ENCODE measurements at regions not wholly inside any gene's neighbourhood (a gene's known extent, or its start where the extent isn't known, plus 50 kb on each side); places are given as distances from the start of the nearest gene placed in this dataset.

- Histone ChIP-seq H3K27ac (peak overlapping the region; percentile 70 to 82 (median 80)), H3K9me3 (no peaks in the 10 kb centered on the region), H3K4me1 (no peaks in the 10 kb centered on the region), H3K27me3 (no peaks in the 10 kb centered on the region), H3K36me3 (no peaks in the 10 kb centered on the region), H3K4me3 (peak overlapping the region; percentile 38 to 62 (median 54))
- peak; percentile 79 to 94 for ATAC-seq (ENCODE audit: low FRiP score in 2 of 2)
- peak; percentile 46 to 91 for DNase-seq
- TF ChIP-seq POLR2A (IDR thresholded peaks at IDR 0.05): peak in 1 of 4 donors; percentile 31
- no peak for TF ChIP-seq POLR2AphosphoS5 (IDR thresholded peaks at IDR 0.05)
- TF ChIP-seq EP300 (IDR thresholded peaks at IDR 0.05): no peak
- TF ChIP-seq, protein P1, sequence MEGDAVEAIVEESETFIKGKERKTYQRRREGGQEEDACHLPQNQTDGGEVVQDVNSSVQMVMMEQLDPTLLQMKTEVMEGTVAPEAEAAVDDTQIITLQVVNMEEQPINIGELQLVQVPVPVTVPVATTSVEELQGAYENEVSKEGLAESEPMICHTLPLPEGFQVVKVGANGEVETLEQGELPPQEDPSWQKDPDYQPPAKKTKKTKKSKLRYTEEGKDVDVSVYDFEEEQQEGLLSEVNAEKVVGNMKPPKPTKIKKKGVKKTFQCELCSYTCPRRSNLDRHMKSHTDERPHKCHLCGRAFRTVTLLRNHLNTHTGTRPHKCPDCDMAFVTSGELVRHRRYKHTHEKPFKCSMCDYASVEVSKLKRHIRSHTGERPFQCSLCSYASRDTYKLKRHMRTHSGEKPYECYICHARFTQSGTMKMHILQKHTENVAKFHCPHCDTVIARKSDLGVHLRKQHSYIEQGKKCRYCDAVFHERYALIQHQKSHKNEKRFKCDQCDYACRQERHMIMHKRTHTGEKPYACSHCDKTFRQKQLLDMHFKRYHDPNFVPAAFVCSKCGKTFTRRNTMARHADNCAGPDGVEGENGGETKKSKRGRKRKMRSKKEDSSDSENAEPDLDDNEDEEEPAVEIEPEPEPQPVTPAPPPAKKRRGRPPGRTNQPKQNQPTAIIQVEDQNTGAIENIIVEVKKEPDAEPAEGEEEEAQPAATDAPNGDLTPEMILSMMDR (IDR thresholded peaks at IDR 0.05): peak in 2 of 6 experiments; percentile 8 to 13
- 16 to 28% methylated on average over 29 to 58 of the region's 66 CpGs for WGBS, 2 donors
Measured at GRCh38 chr3:27632431-27633223, 89.5 kb downstream of the EOMES start.

- Histone ChIP-seq H3K4me1 (no peaks in the 10 kb centered on the region), H3K9me3 (no peaks in the 10 kb centered on the region), H3K36me3 (no peaks in the 10 kb centered on the region), H3K27ac (no peak overlapping the region), H3K4me3 (no peak overlapping the region), H3K27me3 (no peaks in the 10 kb centered on the region)
- ATAC-seq (ENCODE audit: low FRiP score in 2 of 2) (no peak), DNase-seq (no peak)
- 80 to 91% methylated on average over 4 of the region's 4 CpGs for WGBS, 2 donors
- TF ChIP-seq, protein P1 (IDR thresholded peaks at IDR 0.05): no peak
- TF ChIP-seq POLR2A (IDR thresholded peaks at IDR 0.05) (no peak), EP300 (IDR thresholded peaks at IDR 0.05) (no peak), POLR2AphosphoS5 (IDR thresholded peaks at IDR 0.05) (no peak)
Measured at GRCh38 chr3:27630885-27631284, 91.2 kb downstream of the EOMES start.

DNA sequence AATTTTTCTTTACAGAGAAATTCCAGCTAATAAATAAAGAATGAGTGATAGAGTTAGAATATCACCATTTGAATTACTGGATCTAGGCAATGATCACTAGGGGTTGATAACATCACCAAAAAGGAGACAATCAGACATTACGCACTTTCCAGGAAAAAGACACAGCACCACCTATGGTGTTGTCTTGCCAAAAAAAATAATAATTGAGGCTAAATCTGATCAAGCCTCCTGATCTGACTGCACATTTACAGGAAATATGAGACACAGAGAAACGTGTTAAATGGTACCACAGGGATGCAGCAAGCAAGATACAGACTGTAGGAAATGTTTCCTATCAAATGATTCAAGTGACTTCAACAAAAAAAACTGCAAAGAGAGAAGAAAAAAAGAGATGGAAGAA, 92.8 kb downstream of the EOMES start:
- no peak for DNase-seq
- no peak for ATAC-seq (ENCODE audit: low FRiP score in 2 of 2)
- H3K27me3 ChIP-seq: no peaks in the 10 kb centered on the region
- TF ChIP-seq POLR2AphosphoS5 (IDR thresholded peaks at IDR 0.05) (no peak), POLR2A (IDR thresholded peaks at IDR 0.05) (no peak), EP300 (IDR thresholded peaks at IDR 0.05) (no peak)
- TF ChIP-seq, protein P1 (IDR thresholded peaks at IDR 0.05): no peak
- H3K9me3 ChIP-seq: no peaks in the 10 kb centered on the region
- H3K4me3 ChIP-seq: no peak overlapping the region
- peaks cover 0 to 2% (median 0%) of the 10 kb centered on the region in 4 donors for H3K4me1 ChIP-seq
- H3K36me3 ChIP-seq: no peaks in the 10 kb centered on the region
- WGBS, 2 donors: 56 to 61% methylated on average over 2 of the region's 2 CpGs
- no peak overlapping the region for H3K27ac ChIP-seq

DNA sequence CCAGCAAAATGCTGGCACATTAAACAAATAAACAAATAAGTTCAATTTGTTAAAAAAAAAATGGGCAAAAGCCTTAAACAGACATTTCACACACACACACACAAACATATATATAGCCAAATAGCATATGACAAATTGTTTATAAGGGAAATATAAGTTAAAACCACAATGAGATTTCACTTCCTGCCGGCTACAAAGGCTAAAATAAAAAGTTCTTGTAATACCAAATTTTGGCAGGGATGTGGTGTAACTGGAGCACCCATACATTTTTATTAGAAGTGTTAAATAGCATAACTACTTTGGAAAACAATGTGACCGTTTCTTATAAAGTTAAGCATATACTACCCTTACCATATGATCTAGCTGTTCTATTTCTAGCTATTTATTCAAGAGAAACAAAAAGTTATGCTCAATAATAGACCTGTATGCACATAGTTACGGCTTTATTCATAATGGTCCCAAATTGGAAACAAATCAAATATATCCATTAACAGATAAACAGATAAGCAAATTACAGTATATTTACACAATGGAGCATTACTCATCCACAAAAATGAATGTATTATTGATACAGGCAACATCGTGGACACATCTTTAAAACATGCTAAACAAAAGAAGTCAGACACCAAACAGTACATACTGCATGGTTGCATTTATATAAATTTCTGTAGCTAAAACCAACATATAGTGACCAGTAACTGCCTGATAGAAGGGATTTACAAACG, 93.9 kb downstream of the EOMES start:
- Histone ChIP-seq H3K4me1 (peaks cover 5 to 12% (median 6%) of the 10 kb centered on the region in 4 donors), H3K36me3 (no peaks in the 10 kb centered on the region), H3K9me3 (no peaks in the 10 kb centered on the region), H3K27me3 (no peaks in the 10 kb centered on the region), H3K27ac (no peak overlapping the region), H3K4me3 (no peak overlapping the region)
- TF ChIP-seq EP300 (IDR thresholded peaks at IDR 0.05) (no peak), POLR2AphosphoS5 (IDR thresholded peaks at IDR 0.05) (no peak), POLR2A (IDR thresholded peaks at IDR 0.05) (no peak)
- TF ChIP-seq, protein P1 (IDR thresholded peaks at IDR 0.05): no peak
- ATAC-seq (ENCODE audit: low FRiP score in 2 of 2) (no peak), DNase-seq (no peak)
- 69 to 75% methylated on average over 5 of the region's 5 CpGs for WGBS, 2 donors
